Posterior vena cava (tissue), 2 donors: ENCODE measurements at regions not wholly inside any gene's neighbourhood (a gene's known extent, or its start where the extent isn't known, plus 50 kb on each side); places are given as distances from the start of the nearest gene placed in this dataset.

Experiments
- DNase-seq: peaks from one replicate; pipeline ENCODE4 v3.0.0-alpha.2; 2020; ENCODE audit warnings: low spot score
- intact Hi-C, 2 donors: fragments of 100-400 bp; cut with DNase I; formaldehyde crosslinking; loops; one replicate each; pipeline versions ENCODE4 v1.14.1 to v1.14.2; 2022 to 2023
- donor health status: DM: yes; HTN: yes; CAD: no.
- donor health status: DM: yes; HTN: yes; CAD: no.

DNA sequence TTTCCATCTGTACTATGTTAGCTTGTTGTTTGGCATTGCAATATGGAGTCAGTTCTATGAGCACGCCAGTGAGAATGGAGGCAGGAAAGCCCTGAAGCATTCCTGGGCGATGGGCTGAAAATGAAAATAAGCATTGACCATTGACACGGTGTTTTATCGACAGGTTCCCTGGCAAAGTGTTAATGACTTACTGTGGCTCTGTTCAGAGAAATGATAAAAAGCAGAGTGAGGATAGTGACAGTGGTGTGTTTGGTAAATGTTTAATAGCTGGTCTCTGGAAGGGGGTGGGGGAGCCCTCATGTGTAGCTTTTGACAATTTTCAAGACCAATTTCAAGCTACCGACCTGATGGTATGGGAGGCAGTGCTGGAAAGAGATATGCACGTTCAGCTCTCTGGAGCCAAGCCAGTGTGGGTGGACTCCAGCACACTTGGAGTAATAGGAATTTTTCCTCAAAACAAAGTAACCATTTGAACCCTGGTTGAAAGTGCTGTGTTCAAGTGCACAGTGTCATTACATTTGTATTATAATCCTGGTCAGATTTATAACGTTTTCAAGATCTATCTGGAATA is 341.7 kb upstream of the ROBO2 start:
- intact Hi-C loops = no loop called here
- DNase-seq = no peak

DNA sequence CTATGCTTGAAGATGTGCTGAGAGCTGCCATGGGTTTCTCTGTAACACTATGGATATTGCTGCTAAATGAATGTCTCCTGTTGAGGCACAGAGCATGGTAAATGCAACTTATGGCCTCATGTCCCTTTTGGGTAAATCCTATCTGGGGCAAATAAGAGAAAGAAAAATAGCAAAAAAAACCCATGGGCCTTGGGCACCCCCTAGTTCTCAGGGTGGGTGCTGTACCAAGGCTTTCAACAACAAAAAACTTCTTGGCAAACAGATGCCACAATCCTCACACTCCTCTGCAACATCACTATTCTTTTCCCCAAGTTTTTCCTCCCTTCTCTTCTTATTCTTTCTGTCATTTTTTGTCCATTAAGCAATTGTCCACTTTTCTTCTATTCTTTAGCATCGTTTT is 340.1 kb upstream of the ROBO2 start:
- DNase-seq = no peak
- intact Hi-C loops = no loop called here

DNA sequence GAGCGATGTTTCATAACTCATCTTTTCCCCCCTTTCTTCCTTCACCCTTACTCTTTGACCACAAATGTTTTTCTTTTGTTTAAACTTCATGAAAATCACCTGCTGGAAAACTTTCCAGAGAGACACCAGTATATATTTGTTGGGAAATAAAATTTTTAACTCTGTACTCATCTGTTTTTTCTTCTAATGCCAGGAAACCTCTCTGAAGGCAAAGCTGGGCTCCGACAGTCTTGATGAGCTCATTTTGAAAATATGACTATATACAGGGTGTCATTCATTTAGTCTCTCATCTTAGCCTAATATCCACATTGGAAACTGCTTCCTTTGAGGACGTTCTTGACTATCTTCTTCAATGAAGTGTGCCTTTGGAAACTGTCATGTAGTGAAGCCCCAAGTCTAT is 339.6 kb upstream of the ROBO2 start:
- no peak for DNase-seq
- intact Hi-C loops = no loop called here

DNA sequence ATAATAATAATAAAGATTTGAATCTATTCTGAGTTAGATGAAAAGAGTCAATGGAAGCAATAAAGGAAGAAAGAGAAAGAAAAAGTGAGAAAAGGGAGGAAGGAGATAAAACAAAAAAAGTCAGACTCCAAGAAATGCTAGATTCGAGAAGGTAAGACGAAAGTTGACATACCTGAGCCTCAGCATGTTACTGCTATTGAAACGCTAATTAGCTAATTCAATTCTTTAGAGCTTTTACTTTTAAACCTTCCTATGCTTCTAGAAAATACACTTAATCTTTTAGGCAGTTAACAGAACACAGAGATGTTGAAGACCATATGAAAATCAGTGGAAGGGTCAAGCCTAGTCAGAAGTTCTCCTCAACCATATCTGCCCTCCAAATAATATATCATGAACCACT is 337.2 kb upstream of the ROBO2 start:
- DNase-seq = no peak

DNA sequence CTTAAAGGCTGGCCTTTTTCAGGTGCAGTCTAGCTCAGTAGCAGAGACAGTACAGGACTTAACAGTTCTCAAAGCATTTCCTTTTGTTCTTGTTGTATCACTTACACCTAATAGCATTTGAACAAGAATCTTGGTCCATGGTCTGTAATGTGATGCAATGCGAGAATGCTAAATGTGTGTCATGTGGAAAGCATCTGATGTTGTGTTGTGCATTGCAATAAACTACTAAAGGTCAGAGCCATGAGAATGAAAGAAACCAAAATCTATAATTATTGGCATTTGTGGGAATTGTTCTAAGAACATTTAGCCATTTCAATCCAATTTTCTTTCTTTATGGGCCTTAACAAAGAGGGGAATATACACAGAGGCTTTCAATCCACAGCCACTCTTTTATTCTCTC is 324.5 kb upstream of the ROBO2 start:
- intact Hi-C loops = no loop called here
- DNase-seq = no peak

More for the DNA sequence above, 337.2 kb upstream of the ROBO2 start:
- intact Hi-C loops = no loop called here

DNA sequence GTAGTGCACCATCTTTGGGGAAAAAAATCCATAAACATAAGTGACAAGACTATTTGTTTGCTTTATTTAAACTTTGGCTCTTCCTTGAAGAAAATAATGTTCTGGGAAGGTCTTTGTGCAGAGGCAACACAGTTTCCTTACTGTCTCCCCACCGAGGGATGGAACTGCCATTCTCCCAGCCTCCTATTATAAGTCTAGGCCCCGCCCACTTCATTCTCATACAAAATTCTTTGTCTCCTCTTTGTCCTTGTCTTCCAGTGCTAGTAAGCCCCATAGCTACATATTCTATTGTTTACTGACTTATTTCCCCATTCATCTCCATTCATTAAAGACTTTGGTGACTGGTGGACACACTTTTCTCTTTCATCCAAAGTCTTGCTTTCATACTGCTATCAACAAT is 316.5 kb upstream of the ROBO2 start:
- intact Hi-C loops = no loop called here
- no peak for DNase-seq

DNA sequence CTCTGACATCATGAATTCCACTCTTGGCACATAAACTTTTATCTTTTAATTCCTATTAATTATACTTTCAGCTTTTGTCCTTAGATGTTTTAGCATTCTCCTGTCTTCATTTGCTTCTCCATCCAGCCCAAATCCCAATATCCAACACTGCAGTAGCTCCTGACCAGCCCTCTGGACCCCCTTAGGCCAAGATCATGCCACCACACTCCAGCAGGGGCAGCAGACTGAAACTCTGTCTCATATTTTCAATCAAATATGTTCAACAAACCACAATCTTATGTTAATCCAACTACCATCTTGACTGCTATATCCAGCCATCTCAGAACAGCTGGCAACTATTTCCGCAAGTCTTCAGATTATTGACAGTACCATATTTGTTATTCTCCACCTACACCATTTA is 315.8 kb upstream of the ROBO2 start:
- DNase-seq = no peak
- intact Hi-C loops = no loop called here

DNA sequence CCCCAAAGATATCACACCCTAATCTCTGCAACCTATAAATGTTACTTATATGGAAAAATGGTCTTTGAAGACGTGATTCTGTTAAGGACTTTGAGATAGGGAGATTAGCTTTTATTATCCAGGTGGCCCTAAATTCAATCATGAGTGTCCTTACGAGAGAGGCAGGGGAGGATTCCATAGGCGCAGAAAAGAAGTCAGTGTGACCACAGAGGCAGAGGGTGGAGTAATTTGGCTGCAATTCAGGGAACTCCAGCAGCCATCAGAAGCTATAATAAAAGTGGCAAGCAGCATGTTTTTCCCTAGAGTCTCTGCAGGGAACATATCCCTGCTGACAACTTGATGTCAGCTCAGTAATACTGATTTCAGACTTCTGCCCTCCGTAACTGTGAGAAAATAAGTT is 315.2 kb upstream of the ROBO2 start:
- DNase-seq = no peak
- intact Hi-C loops = no loop called here

DNA sequence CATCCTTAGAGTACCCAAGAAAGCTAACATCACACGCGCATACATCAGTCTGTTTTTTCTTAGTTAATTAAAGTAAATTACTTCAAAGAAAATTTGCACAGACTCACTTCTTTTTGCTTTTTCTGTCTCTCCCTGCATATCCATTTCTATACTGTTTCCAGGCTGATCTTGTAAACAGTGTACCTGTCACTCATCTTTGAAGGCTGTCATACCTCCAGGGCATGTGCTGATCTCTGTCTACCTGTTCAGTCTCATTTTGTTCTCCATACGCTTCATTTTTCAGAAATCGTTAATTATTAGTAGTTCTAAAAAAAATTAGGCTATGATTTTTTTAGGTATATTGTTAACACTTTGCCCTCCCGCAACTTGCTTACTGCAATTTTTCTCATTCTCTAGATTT is 313.9 kb upstream of the ROBO2 start:
- intact Hi-C loops = no loop called here
- DNase-seq = no peak

DNA sequence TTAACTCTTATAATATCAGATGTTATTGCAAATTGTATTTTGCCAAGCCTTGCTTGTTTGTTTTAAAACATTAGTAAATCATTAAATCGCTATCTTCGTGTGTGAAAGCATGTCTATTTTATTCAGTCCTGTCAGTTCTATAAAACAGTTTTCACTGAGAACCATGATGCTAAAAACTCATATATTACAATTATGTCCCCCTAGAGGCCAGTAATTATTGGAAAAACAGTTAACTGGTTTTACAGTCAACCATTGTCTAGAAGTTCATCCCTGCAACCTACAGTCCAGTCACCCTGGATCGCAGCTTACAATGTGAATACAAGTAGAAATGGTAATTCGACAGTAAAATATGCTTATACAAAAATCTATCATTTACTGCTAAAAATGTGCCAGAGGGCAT is 311.5 kb upstream of the ROBO2 start:
- intact Hi-C loops = no loop called here
- DNase-seq = no peak

DNA sequence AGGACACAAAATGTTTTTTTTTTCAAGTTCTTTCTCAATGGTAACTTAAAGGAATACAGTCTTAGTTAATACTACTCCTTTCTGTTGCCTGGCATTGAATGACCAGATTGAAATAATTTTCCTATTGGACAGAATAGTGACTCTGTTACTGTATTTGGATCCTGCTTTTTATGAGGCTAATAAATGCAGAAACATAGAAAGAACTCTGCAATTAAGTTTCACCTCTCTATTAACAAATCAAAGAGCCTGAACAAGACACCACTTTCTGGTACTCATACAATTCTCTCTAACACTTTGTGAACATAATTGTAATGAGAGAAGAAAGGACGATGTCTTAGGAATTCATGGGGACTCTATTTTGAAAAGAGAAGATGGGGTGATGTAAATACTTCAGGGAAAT is 308.4 kb upstream of the ROBO2 start:
- no peak for DNase-seq
- intact Hi-C loops = no loop called here

DNA sequence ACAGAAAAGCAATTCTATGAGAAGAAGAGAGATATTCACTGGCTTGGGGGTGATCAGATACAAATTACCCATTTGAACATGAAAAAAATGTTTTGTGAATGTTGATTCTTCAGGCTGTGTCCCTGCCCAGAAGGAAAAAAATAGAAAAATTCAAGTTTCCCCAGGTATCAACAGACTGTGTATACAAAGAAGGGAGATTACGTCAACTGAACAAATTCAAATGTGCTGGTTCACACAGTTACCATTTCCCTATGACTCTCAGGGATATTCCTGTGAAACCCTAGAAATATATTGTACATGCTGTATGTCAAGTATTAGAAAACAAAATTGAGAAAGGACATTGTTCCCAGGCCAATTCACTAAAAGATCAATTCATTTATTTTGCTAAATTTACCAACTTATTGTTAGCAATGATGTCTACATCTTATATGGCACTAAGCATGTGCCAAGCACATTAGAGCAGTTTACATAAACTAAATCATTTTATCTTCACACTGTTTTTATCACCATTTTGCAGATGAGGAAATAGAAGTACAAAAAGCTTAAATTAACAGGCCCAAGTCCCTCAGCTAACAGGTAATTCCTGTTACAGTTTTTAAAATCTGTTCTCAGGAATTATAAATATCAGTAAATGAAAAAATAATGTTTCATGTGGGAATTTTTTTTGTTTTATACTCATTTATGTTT is 306.7 kb upstream of the ROBO2 start:
- DNase-seq = no peak
- intact Hi-C loops = no loop called here

DNA sequence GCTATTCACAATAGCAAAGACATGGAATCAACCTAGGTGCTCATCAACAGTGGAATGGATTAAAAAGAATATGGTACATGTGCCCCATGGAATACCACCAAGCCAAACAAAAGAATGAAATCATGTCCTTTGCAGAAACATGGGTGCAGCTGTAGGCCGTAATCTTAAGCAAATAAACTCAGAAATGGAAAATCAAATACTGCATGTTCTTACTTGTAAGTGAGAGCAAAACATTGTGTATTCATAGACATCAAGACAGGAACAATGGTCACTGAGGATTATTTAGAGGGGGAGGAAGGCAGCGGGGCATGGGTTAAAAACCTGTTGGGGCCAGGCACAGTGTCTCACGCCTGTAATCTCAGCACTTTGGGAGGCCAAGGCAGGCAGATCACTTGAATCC is 304.7 kb upstream of the ROBO2 start:
- intact Hi-C loops = no loop called here
- no peak for DNase-seq

DNA sequence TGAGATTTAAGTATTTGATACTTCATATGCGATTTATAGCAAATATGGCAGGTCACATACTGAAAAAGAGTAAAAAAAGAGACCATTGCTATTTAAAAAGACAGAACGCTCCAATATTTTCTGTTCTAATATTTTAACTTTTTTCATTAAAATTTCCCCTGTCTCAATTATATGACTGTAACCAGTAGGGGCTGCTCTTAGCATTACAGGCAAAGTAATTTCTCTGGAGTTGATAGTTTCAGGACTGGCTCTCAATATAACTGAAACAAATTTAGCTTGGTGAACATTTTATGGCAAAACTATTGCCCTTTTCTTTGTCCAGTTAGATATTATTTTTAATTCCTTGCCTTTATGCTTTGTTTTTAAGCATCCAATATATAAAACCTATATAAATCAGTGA is 286.3 kb upstream of the ROBO2 start:
- intact Hi-C loops = no loop called here
- DNase-seq = no peak

DNA sequence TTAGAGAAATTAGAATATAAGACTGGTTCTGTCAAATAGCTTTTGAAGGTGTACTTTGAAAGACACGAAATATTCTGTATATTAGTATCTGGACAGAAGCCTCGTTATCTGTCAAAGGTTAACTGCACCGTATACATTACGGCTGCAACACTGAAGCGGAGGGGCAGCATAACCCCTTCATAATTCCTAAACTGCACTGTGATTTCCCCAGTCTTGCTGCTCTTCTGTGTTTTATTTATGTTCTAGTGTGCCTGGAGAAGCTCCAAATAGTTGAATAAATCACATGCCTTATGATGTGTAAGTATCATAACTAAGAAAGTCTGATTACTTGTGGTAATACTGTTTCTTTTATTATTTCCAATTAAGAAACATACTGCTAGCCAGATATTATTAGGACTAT is 285.7 kb upstream of the ROBO2 start:
- intact Hi-C loops = no loop called here
- no peak for DNase-seq

DNA sequence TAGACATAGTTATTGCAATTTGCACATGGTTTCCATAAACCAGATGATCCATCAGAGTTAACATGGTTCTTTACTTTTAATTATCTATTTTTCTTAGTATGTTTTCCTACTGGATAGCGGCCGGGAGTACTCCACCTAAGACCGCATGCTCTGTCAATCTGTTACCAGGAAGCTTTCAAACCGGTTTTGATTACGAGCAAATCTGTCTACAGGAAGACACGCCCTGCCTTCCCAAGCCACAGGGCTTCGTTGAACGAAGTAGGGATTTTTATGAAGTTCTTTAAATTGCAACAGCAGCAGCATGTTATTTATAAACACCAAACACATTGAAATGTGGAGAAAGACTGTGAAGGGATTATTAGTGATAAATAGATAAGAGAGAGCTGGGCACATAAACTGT is 283.3 kb upstream of the ROBO2 start:
- DNase-seq = no peak
- intact Hi-C loops = no loop called here

DNA sequence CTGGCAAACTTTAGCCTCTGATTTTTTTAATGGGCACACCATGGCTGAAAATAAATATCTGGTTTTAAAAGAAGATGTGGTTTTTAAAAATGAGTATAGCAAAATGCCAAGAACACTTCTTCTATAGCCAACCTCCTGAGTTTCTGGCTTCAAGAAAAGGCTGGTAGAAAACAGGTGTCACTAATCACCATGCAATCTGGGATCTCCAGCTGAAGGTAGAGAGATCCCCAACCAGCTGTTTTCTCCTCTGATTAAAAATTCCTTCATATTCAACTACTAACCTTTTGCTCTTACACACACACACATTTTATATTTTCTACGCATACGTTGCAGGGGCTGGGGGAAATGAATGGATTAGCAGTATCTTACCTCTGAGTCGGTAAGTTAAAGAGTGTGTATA is 279.6 kb upstream of the ROBO2 start:
- intact Hi-C loops = no loop called here
- no peak for DNase-seq

DNA sequence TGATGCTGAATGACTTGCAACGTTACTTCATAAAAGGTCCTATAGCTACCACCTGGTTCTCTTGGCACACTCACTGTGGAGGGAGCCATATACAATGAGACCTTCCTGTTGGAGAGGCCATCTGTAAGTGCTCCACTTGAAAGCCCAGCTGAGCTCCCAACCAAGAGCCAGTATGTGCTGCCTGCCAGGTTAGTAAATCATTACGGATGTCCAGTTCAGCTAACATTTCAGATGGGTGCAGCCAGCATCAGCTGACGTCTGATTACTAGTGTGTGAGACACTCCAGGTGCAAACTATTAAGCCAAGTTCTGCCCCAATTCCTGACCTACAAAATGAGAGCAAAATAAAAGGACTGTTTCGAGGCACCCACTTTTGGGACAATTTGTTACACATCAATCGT is 274.4 kb upstream of the ROBO2 start:
- intact Hi-C loops = no loop called here

DNA sequence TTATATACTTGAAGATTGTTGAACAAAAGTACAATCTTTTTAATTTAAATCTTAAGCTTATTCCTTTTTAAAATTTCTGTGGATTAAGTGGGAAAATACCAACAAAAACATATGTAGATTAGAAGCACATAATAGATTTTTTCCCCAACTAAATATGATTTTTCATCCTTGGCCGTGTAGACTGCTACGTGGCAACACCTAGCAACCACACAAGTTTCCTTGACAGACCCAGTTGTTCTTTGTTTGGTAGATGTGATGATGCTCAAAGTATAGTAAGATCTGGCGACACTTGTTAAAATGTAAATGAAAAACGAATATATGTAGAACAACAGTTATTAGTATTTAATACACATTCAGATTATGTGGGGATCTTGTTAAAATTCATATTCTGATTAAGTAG is 271.0 kb upstream of the ROBO2 start:
- intact Hi-C loops = no loop called here
- no peak for DNase-seq

More for the DNA sequence above, 274.4 kb upstream of the ROBO2 start:
- DNase-seq = no peak

DNA sequence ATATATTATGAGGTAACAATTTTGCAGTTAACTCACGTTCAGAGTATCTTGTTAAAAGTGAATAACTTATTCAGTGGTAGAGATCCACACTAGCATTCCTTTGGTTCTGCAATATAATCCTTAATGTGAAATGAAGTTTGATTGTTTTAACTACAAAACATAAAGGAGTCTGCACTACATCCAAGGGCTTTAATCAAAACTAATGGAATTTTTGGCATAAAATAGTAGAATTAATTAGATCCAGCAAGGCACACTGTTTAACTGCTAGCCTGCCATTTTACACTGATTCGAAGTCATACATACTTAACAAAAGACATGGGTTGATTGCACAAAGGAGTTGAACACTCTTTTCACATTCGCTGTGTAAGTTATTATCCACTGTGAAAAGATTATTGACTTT is 263.0 kb upstream of the ROBO2 start:
- intact Hi-C loops = no loop called here
- DNase-seq = no peak

DNA sequence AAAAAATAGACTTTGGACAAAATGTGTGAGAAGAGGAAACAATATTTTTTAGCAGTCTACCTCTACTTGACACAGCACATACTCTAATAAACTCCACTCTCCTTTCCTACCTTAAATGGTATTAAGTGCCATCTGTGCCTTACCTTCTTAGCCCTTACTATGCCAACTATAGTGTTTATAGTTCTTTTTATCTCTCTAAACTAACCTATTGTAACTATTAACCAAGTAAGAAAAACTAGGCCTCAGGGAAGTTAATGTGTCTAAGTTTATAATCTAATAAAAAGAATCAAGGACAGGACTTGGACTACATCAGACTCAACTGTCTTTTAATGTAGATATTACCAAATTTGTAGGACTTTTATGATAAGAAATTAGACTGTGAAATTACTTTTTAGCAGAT is 251.7 kb upstream of the ROBO2 start:
- no peak for DNase-seq
- intact Hi-C loops = no loop called here

DNA sequence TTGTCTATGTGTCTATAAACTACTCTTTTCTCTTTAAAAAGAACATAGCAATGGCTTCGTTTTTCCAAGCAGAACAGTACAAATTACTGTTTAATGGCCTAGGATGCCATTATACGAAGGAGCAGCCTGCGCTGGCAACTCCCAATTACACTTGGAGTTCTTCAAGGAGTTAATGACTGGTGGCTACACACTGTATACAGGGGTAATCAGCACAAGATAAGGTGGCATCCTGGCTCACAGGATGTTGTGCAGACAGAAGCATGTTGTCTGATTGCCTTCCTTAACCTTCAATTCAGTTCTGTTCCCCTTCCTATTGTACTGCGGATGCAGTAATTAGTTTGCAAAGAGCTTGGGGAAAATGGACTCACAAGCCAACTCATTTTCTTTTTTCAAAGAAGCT is 250.7 kb upstream of the ROBO2 start:
- intact Hi-C loops = no loop called here
- no peak for DNase-seq
